Astrocyte of the spinal cord (primary cell): ENCODE measurements at regions not wholly inside any gene's neighbourhood (a gene's known extent, or its start where the extent isn't known, plus 50 kb on each side); places are given as distances from the start of the nearest gene placed in this dataset.
A peak's percentile ranks its signal among the peaks of the same experiment; 100 is the strongest.
"Not testable (repeated sequence)": the region's sequence is repeated elsewhere in the genome, so short reads cannot be mapped to it uniquely, and the experiment has no call there.

Source experiments
- DNase-seq: peaks from one replicate; pipeline ENCODE4 v3.0.0; 2011; ENCODE audit warnings: low read depth, low spot score
- H3K4me3 ChIP-seq: 2 replicates; pipeline ENCODE4 v1.5.1; 2011; ENCODE audit warnings: low read depth, mild to moderate bottlenecking, low read length, moderate library complexity
- in situ Hi-C: cut with HindIII; loops from 2 replicates; pipeline ENCODE4 v1.10.0; 2017; ENCODE audit warnings: low sequenced_read_pairs
- TF ChIP-seq, protein P1 (sequence below): IDR thresholded peaks from 2 replicates; pipeline ENCODE4 v1.5.1; 2012; ENCODE audit warnings: low read depth, mild to moderate bottlenecking, low read length, inconsistent platforms

DNA sequence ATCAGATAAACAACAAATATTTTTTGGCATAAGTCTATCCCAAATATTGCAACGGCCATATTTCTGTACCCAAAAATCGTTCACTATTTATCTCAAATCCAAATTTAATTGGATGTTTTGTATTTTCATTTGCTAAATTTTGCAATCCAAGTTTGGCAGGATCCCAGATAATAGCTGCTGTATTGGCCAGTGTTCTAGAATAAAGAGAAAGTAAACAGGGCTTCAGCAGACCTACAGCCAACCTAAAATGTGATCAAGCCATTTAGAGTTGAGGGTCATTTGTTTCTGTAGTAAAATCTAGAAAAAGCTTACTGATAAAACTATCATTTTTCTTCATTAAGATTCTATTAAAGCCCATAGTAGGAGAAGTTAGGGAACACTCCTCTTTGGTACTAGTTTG lies 506.6 kb upstream of the PTBP2 start:
- TF ChIP-seq, protein P1, sequence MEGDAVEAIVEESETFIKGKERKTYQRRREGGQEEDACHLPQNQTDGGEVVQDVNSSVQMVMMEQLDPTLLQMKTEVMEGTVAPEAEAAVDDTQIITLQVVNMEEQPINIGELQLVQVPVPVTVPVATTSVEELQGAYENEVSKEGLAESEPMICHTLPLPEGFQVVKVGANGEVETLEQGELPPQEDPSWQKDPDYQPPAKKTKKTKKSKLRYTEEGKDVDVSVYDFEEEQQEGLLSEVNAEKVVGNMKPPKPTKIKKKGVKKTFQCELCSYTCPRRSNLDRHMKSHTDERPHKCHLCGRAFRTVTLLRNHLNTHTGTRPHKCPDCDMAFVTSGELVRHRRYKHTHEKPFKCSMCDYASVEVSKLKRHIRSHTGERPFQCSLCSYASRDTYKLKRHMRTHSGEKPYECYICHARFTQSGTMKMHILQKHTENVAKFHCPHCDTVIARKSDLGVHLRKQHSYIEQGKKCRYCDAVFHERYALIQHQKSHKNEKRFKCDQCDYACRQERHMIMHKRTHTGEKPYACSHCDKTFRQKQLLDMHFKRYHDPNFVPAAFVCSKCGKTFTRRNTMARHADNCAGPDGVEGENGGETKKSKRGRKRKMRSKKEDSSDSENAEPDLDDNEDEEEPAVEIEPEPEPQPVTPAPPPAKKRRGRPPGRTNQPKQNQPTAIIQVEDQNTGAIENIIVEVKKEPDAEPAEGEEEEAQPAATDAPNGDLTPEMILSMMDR, result no peak
- no peak overlapping the region for H3K4me3 ChIP-seq
- no peak for DNase-seq
- in situ Hi-C loops, result no loop called here

DNA sequence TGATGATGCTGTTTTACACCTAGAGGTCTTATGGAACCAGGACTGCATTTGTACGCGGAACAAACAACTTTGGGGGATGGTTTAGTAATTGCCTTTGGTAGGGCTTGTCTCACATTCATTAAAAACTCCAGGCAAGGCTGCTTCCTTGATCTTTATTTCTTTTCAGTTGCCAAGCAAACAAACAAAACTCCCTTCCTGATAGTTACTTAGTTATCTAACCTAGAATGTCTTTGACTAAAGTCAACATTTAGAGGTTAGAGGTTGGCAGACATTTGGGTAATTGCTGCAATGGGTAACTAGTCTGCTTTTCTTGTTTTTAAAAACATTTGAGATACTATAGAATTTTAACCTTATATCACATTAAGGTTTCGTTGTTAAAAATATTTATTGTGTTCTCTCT lies 500.9 kb upstream of the PTBP2 start:
- H3K4me3 ChIP-seq, result no peak overlapping the region
- no peak for DNase-seq
- in situ Hi-C loops, result no loop called here
- TF ChIP-seq, protein P1, result no peak

DNA sequence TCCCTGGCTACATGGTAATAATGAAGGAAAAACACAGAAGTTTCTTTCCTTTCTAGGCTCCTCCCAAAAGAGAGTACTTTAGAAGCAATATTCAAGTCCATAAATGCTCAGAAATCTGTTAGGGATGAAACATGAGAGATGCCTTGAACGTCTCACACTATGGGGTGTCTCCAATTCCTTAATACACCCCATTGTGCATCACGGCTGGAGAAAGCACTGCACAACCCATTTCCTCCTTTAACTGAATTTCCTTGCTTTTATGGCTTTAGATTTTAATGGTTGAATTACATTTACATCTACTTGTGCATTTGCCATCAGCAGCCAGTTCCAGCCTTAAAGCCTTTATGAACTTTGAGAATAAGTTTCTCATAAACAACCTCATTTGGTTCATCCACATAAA lies 498.9 kb upstream of the PTBP2 start:
- DNase-seq, result no peak
- no peak overlapping the region for H3K4me3 ChIP-seq
- TF ChIP-seq, protein P1, result no peak
- in situ Hi-C loops, result no loop called here

- in situ Hi-C loops, H3K4me3 ChIP-seq, DNase-seq: not testable (repeated sequence)
These were observed 497.4 kb upstream of the PTBP2 start for GRCh38 chr1:96224229-96224628.

- in situ Hi-C loops, result no loop called here
- TF ChIP-seq, protein P1, result no peak
These were observed 488.2 kb upstream of the PTBP2 start for GRCh38 chr1:96233422-96233821.

DNA sequence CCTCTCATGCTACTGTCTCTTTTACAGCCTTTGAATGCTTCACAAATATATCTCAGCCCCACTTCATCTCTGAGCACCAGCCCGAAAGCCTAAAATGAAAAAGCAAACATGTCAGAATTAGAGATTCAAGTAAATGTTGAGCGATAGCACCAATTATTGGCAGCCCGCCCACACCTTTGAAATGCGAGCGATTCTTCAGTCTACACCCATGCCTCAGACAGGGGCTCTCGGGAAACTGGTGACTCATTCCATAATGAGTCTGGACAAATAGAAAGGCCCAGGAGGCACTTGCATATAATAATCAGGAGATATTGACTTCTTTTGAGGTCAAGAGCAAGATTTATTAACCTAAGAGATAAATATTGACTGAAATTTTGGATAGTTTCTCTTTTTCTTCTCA lies 487.3 kb upstream of the PTBP2 start:
- no peak overlapping the region for H3K4me3 ChIP-seq
- DNase-seq, result peak; percentile 66
- TF ChIP-seq, protein P1, result no peak
- in situ Hi-C loops, result no loop called here

More at GRCh38 chr1:96233422-96233821, 488.2 kb upstream of the PTBP2 start:
- no peak overlapping the region for H3K4me3 ChIP-seq
- DNase-seq, result peak; percentile 12

- in situ Hi-C loops, result no loop called here
- H3K4me3 ChIP-seq, result no peak overlapping the region
- TF ChIP-seq, protein P1, result peak; percentile 43
- peak; percentile 80 for DNase-seq
These were observed 485.3 kb upstream of the PTBP2 start for GRCh38 chr1:96236156-96236739.
